Stimulated activated naive CD8-positive, alpha-beta T cell treated with anti-CD3 and anti-CD28 coated beads, Interleukin-15, amount 100 ng/mL, for 72 hours (primary cell): ENCODE measurements at regions not wholly inside any gene's neighbourhood (a gene's known extent, or its start where the extent isn't known, plus 50 kb on each side); places are given as distances from the start of the nearest gene placed in this dataset.

Source experiments
- ATAC-seq: fragments of 150-1000 bp; cut with Tn5 transposase; 2 replicates; pipeline ENCODE4 v1.10.0; 2021; ENCODE audit warnings: mild to moderate bottlenecking, moderate library complexity
- DNase-seq, 2 donors: peaks; one replicate each; pipeline ENCODE4 v3.0.0; 2021 to 2022
- H3K27ac Mint-ChIP-seq, 2 donors: one replicate each; pipeline ENCODE4 v1.8.0; 2022; ENCODE audit warnings: mild to moderate bottlenecking in 2 of 2, mixed read lengths in 2 of 2, moderate library complexity in 2 of 2
- H3K27me3 Mint-ChIP-seq: one replicate; pipeline ENCODE4 v1.8.0; 2022; ENCODE audit warnings: mixed read lengths
- H3K4me1 Mint-ChIP-seq: one replicate; pipeline ENCODE4 v1.8.0; 2022; ENCODE audit warnings: mild to moderate bottlenecking, mixed read lengths
- H3K4me3 Mint-ChIP-seq, 2 donors: one replicate each; pipeline ENCODE4 v1.8.0; 2022; ENCODE audit warnings: mild to moderate bottlenecking in 2 of 2, mixed read lengths in 2 of 2, moderate library complexity in 1 of 2
- H3K9me3 Mint-ChIP-seq, 2 donors: one replicate each; pipeline ENCODE4 v1.8.0; 2022; ENCODE audit warnings: mixed read lengths in 2 of 2

- peaks cover 0 to 12% of the 10 kb centered on the region in 2 donors for H3K9me3 Mint-ChIP-seq
- H3K4me1 Mint-ChIP-seq: no peaks in the 10 kb centered on the region
- ATAC-seq: no peak
- no peak for DNase-seq
- H3K27me3 Mint-ChIP-seq: no peaks in the 10 kb centered on the region
- no peak overlapping the region for H3K4me3 Mint-ChIP-seq
- H3K27ac Mint-ChIP-seq: no peak overlapping the region
These were observed 293.5 kb downstream of the MN1 start for GRCh38 chr22:27507935-27508526.

- H3K9me3 Mint-ChIP-seq: no peaks in the 10 kb centered on the region
- H3K4me3 Mint-ChIP-seq: no peak overlapping the region
- no peaks in the 10 kb centered on the region for H3K4me1 Mint-ChIP-seq
- ATAC-seq (no peak), DNase-seq (no peak)
- no peaks in the 10 kb centered on the region for H3K27me3 Mint-ChIP-seq
- no peak overlapping the region for H3K27ac Mint-ChIP-seq
These were observed 292.2 kb downstream of the MN1 start for GRCh38 chr22:27509132-27509920.

GRCh38 chr22:27510024-27510423 lies 291.5 kb downstream of the MN1 start:
- Mint-ChIP-seq H3K9me3 (no peaks in the 10 kb centered on the region), H3K27ac (no peak overlapping the region), H3K4me3 (no peak overlapping the region), H3K4me1 (no peaks in the 10 kb centered on the region), H3K27me3 (no peaks in the 10 kb centered on the region)
- ATAC-seq (no peak), DNase-seq (no peak)

- Mint-ChIP-seq H3K9me3 (no peaks in the 10 kb centered on the region), H3K4me1 (no peaks in the 10 kb centered on the region), H3K27ac (no peak overlapping the region), H3K4me3 (no peak overlapping the region), H3K27me3 (no peaks in the 10 kb centered on the region)
- ATAC-seq: no peak
- no peak for DNase-seq
These were observed 289.2 kb downstream of the MN1 start for GRCh38 chr22:27512283-27512761.

GRCh38 chr22:27513021-27513420 lies 288.5 kb downstream of the MN1 start:
- no peaks in the 10 kb centered on the region for H3K27me3 Mint-ChIP-seq

GRCh38 chr22:27514601-27515523 lies 286.7 kb downstream of the MN1 start:
- H3K4me1 Mint-ChIP-seq: no peaks in the 10 kb centered on the region
- H3K4me3 Mint-ChIP-seq: no peak overlapping the region
- H3K27ac Mint-ChIP-seq: no peak overlapping the region
- H3K27me3 Mint-ChIP-seq: no peaks in the 10 kb centered on the region
- ATAC-seq (no peak), DNase-seq (no peak)
- no peaks in the 10 kb centered on the region for H3K9me3 Mint-ChIP-seq

More at GRCh38 chr22:27513021-27513420, 288.5 kb downstream of the MN1 start:
- Mint-ChIP-seq H3K9me3 (no peaks in the 10 kb centered on the region), H3K27ac (no peak overlapping the region), H3K4me3 (no peak overlapping the region), H3K4me1 (no peaks in the 10 kb centered on the region)
- DNase-seq: no peak
- no peak for ATAC-seq

- H3K4me3 Mint-ChIP-seq: no peak overlapping the region
- no peaks in the 10 kb centered on the region for H3K4me1 Mint-ChIP-seq
- no peaks in the 10 kb centered on the region for H3K9me3 Mint-ChIP-seq
- DNase-seq: no peak
- no peak for ATAC-seq
- no peak overlapping the region for H3K27ac Mint-ChIP-seq
- H3K27me3 Mint-ChIP-seq: no peaks in the 10 kb centered on the region
These were observed 284.0 kb downstream of the MN1 start for GRCh38 chr22:27517361-27518155.

GRCh38 chr22:27518531-27519340 lies 282.8 kb downstream of the MN1 start:
- no peak overlapping the region for H3K4me3 Mint-ChIP-seq
- H3K27ac Mint-ChIP-seq: peak overlapping the region in 1 of 2 donors; percentile 19
- no peaks in the 10 kb centered on the region for H3K9me3 Mint-ChIP-seq
- no peaks in the 10 kb centered on the region for H3K27me3 Mint-ChIP-seq
- no peaks in the 10 kb centered on the region for H3K4me1 Mint-ChIP-seq
- no peak for ATAC-seq
- DNase-seq: no peak

GRCh38 chr22:27523711-27524110 lies 277.8 kb downstream of the MN1 start:
- H3K9me3 Mint-ChIP-seq: no peaks in the 10 kb centered on the region
- no peaks in the 10 kb centered on the region for H3K27me3 Mint-ChIP-seq
- H3K27ac Mint-ChIP-seq: no peak overlapping the region
- no peak overlapping the region for H3K4me3 Mint-ChIP-seq
- DNase-seq: no peak
- no peak for ATAC-seq
- H3K4me1 Mint-ChIP-seq: no peaks in the 10 kb centered on the region

- ATAC-seq (no peak), DNase-seq (no peak)
- Mint-ChIP-seq H3K4me1 (no peaks in the 10 kb centered on the region), H3K9me3 (peaks cover 0 to 3% of the 10 kb centered on the region in 2 donors), H3K27me3 (no peaks in the 10 kb centered on the region), H3K4me3 (no peak overlapping the region), H3K27ac (no peak overlapping the region)
These were observed 275.8 kb downstream of the MN1 start for GRCh38 chr22:27525711-27526110.

GRCh38 chr22:27526901-27527300 lies 274.7 kb downstream of the MN1 start:
- Mint-ChIP-seq H3K27ac (no peak overlapping the region), H3K4me3 (no peak overlapping the region), H3K27me3 (no peaks in the 10 kb centered on the region), H3K9me3 (peaks cover 0 to 8% of the 10 kb centered on the region in 2 donors), H3K4me1 (no peaks in the 10 kb centered on the region)
- no peak for ATAC-seq
- DNase-seq: no peak

GRCh38 chr22:27531782-27532530 lies 269.6 kb downstream of the MN1 start:
- Mint-ChIP-seq H3K4me3 (no peak overlapping the region), H3K4me1 (no peaks in the 10 kb centered on the region), H3K9me3 (peaks cover 0 to 8% of the 10 kb centered on the region in 2 donors), H3K27ac (no peak overlapping the region), H3K27me3 (peaks cover 6% of the 10 kb centered on the region)
- DNase-seq: no peak
- no peak for ATAC-seq

GRCh38 chr22:27533105-27533745 lies 268.3 kb downstream of the MN1 start:
- Mint-ChIP-seq H3K4me1 (no peaks in the 10 kb centered on the region), H3K9me3 (peaks cover 0 to 8% of the 10 kb centered on the region in 2 donors)

More at GRCh38 chr22:27533105-27533745, 268.3 kb downstream of the MN1 start:
- no peak overlapping the region for H3K4me3 Mint-ChIP-seq
- DNase-seq (no peak), ATAC-seq (no peak)
- no peak overlapping the region for H3K27ac Mint-ChIP-seq
- H3K27me3 Mint-ChIP-seq: peaks cover 6% of the 10 kb centered on the region
